NCI-H2171 (cell line): ENCODE measurements at regions not wholly inside any gene's neighbourhood (a gene's known extent, or its start where the extent isn't known, plus 50 kb on each side); places are given as distances from the start of the nearest gene placed in this dataset.
A peak's percentile ranks its signal among the peaks of the same experiment; 100 is the strongest.

Experiments used
- DNase-seq: peaks from one replicate; lab custom pipeline; 2025; lab: John Stamatoyannopoulos, UW

- no peak for DNase-seq
Observed at GRCh38 chr2:2765176-2765800, 434.2 kb upstream of the MYT1L start.

- no peak for DNase-seq
Observed at GRCh38 chr2:2764739-2765138, 433.7 kb upstream of the MYT1L start.

GRCh38 chr2:2764001-2764355 is 432.9 kb upstream of the MYT1L start:
- no peak for DNase-seq

GRCh38 chr2:2763351-2764000 is 432.4 kb upstream of the MYT1L start:
- DNase-seq: no peak

GRCh38 chr2:2762913-2763312 is 431.8 kb upstream of the MYT1L start:
- DNase-seq: no peak

GRCh38 chr2:2762166-2762908 is 431.3 kb upstream of the MYT1L start:
- no peak for DNase-seq

- no peak for DNase-seq
Observed at GRCh38 chr2:2758793-2759367, 427.8 kb upstream of the MYT1L start.

- DNase-seq: no peak
Observed at GRCh38 chr2:2757764-2758163, 426.7 kb upstream of the MYT1L start.

- DNase-seq: no peak
Observed at GRCh38 chr2:2756886-2757285, 425.8 kb upstream of the MYT1L start.

GRCh38 chr2:2755990-2756389 is 424.9 kb upstream of the MYT1L start:
- DNase-seq: no peak

GRCh38 chr2:2754940-2755339 is 423.9 kb upstream of the MYT1L start:
- no peak for DNase-seq

GRCh38 chr2:2751715-2752315 is 420.7 kb upstream of the MYT1L start:
- DNase-seq: no peak

GRCh38 chr2:2750867-2751714 is 420.0 kb upstream of the MYT1L start:
- DNase-seq: no peak

- no peak for DNase-seq
Observed at GRCh38 chr2:2749206-2749598, 418.1 kb upstream of the MYT1L start.

- DNase-seq: no peak
Observed at GRCh38 chr2:2748399-2749205, 417.5 kb upstream of the MYT1L start.

GRCh38 chr2:2747797-2748301 is 416.8 kb upstream of the MYT1L start:
- DNase-seq: peak; percentile 17

GRCh38 chr2:2746731-2747130 is 415.7 kb upstream of the MYT1L start:
- no peak for DNase-seq

- DNase-seq: no peak
Observed at GRCh38 chr2:2744958-2745715, 414.1 kb upstream of the MYT1L start.

GRCh38 chr2:2744107-2744506 is 413.0 kb upstream of the MYT1L start:
- DNase-seq: no peak

GRCh38 chr2:2743164-2743571 is 412.1 kb upstream of the MYT1L start:
- peak; percentile 38 for DNase-seq
